ENCODE measurements at regions not wholly inside any gene's neighbourhood (a gene's known extent, or its start where the extent isn't known, plus 50 kb on each side); places are given as distances from the start of the nearest gene placed in this dataset.

DNA sequence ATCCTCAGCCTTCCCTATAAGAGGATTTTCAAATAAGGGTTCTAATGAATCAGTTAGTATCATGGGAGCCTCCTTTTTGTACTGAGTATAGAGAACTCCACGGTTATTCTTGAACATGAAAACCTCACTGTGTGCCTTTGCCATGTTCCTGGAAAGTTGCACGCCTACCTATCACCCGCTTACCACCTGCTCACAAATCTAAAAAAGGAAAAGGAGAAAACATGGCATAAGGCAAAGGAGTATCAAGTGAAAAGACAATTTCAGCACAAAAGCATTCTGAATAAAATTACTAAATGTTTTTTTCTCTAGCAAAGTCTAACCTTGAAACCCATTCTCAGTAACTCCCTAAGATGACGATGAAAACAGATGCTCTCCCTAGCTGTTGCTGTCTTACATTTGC is 511.8 kb upstream of the API5 start:
- Mint-ChIP-seq H3K4me1 (ENCODE audit: unreplicated experiment) (no peaks in the 10 kb centered on the region), H3K4me3 (no peak overlapping the region), H3K27ac (no peak overlapping the region), H3K36me3 (no peaks in the 10 kb centered on the region), H3K9me3 (no peaks in the 10 kb centered on the region), H3K27me3 (no peaks in the 10 kb centered on the region)
- no peak for DNase-seq (ENCODE audit: extremely low spot score, unreplicated experiment)
- TF ChIP-seq, protein P1, sequence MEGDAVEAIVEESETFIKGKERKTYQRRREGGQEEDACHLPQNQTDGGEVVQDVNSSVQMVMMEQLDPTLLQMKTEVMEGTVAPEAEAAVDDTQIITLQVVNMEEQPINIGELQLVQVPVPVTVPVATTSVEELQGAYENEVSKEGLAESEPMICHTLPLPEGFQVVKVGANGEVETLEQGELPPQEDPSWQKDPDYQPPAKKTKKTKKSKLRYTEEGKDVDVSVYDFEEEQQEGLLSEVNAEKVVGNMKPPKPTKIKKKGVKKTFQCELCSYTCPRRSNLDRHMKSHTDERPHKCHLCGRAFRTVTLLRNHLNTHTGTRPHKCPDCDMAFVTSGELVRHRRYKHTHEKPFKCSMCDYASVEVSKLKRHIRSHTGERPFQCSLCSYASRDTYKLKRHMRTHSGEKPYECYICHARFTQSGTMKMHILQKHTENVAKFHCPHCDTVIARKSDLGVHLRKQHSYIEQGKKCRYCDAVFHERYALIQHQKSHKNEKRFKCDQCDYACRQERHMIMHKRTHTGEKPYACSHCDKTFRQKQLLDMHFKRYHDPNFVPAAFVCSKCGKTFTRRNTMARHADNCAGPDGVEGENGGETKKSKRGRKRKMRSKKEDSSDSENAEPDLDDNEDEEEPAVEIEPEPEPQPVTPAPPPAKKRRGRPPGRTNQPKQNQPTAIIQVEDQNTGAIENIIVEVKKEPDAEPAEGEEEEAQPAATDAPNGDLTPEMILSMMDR (conservative IDR thresholded peaks at IDR 0.05): no peak

DNA sequence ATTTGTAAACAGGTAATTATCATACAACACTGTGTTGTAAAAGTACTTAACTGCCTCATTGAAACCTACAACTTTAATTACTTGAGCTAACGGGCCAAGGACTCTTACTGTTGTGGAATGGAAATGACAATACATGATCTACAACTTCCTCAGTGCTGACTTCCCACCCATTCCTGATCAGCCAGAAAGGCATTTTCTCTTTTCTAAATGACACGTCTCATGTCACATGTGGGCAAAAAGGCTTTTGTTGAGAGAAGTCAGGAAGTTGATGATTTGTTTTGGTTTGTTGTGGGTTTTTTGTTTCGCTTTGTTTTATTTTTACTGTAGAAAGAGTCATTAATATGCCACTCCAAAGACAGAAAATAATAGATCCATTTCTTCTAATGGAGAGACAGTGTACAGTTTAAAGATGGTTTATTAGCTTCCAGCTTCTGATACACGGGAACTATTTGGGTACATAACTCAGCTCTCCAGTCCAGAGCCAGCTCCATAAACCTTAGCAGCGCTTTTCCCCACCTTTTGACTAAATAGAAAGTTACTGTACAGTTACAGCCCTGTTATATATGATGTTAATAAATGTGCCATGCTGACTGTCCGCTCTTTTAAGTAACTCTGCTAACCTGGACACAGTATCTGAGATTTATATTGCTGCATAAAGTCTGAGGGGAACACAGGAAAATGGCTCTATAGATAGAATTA is 509.4 kb upstream of the API5 start:
- H3K9me3 Mint-ChIP-seq: no peaks in the 10 kb centered on the region
- no peaks in the 10 kb centered on the region for H3K27me3 Mint-ChIP-seq

DNA sequence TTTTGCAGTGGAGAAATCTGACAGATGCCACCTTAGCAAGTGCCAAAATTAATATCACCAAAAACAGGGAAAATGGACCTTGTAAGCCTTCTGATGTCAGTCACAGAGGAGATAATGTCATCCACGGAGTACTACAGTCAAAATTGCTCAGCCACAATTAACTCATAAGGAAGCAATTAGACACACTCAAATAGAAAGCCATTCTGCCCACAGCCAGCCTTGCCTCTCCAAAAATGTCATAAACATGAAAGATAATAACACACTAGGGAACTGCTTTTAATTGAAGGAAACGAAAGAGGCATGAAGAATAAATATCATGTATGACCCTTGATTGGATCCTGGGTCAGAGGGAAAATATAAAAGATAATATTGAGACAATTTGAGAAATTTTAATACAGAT is 505.6 kb upstream of the API5 start:
- no peak for DNase-seq (ENCODE audit: extremely low spot score, unreplicated experiment)

More for the DNA sequence above, 509.4 kb upstream of the API5 start:
- Mint-ChIP-seq H3K4me3 (no peak overlapping the region), H3K4me1 (ENCODE audit: unreplicated experiment) (no peaks in the 10 kb centered on the region), H3K27ac (no peak overlapping the region), H3K36me3 (no peaks in the 10 kb centered on the region)
- TF ChIP-seq, protein P1 (conservative IDR thresholded peaks at IDR 0.05): no peak
- DNase-seq (ENCODE audit: extremely low spot score, unreplicated experiment): no peak

DNA sequence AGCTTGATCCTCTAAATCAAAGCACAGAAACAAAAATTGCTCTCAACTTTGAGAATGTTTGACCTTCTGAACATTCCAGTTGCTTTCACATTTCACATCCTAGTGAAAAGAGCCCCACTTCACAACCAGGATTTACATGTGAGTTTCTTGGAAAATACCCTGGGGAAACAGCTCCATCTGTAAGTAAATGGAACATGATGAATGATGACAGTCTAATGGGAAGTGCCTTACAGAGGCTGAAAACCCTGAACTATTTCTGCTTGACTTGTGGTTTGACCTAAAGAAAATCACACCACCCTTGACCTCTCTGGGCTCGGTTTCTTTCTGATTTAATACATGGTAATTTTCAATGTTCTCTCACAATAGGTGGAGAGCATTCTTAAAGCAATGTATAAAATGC is 499.4 kb upstream of the API5 start:
- no peak overlapping the region for H3K4me3 Mint-ChIP-seq
- no peaks in the 10 kb centered on the region for H3K27me3 Mint-ChIP-seq
- no peaks in the 10 kb centered on the region for H3K36me3 Mint-ChIP-seq
- peak overlapping the region; percentile 3 for H3K27ac Mint-ChIP-seq
- TF ChIP-seq, protein P1 (conservative IDR thresholded peaks at IDR 0.05): no peak
- no peak for DNase-seq (ENCODE audit: extremely low spot score, unreplicated experiment)
- peaks cover 7% of the 10 kb centered on the region for H3K4me1 Mint-ChIP-seq (ENCODE audit: unreplicated experiment)
- no peaks in the 10 kb centered on the region for H3K9me3 Mint-ChIP-seq

More for the DNA sequence above, 505.6 kb upstream of the API5 start:
- Mint-ChIP-seq H3K4me1 (ENCODE audit: unreplicated experiment) (no peaks in the 10 kb centered on the region), H3K36me3 (no peaks in the 10 kb centered on the region), H3K4me3 (no peak overlapping the region), H3K9me3 (no peaks in the 10 kb centered on the region), H3K27ac (no peak overlapping the region), H3K27me3 (no peaks in the 10 kb centered on the region)
- TF ChIP-seq, protein P1 (conservative IDR thresholded peaks at IDR 0.05): no peak

DNA sequence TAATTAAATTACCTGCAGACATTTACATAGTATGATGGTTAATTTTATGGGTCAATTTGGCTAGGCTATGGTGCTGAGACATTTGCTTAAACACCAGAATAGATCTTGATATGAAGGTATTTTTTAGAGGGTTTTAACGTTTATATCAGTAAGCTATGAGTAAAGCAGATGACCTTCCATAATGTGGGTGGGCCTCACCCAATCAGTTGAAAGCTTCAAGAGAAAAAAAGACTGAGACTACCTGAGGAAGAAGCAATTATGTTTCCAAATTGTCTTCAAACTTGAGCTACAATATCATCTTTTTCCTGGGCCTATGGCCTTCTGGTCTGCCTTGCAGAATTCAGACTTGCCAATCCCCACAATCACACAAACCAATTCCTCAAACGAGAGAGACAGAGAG is 498.8 kb upstream of the API5 start:
- Mint-ChIP-seq H3K27ac (no peak overlapping the region), H3K27me3 (no peaks in the 10 kb centered on the region), H3K4me1 (ENCODE audit: unreplicated experiment) (peaks cover 7% of the 10 kb centered on the region), H3K9me3 (no peaks in the 10 kb centered on the region), H3K4me3 (no peak overlapping the region), H3K36me3 (no peaks in the 10 kb centered on the region)
- TF ChIP-seq, protein P1 (conservative IDR thresholded peaks at IDR 0.05): no peak
- no peak for DNase-seq (ENCODE audit: extremely low spot score, unreplicated experiment)
